ENCODE measurements at regions not wholly inside any gene's neighbourhood (a gene's known extent, or its start where the extent isn't known, plus 50 kb on each side); places are given as distances from the start of the nearest gene placed in this dataset.

DNA sequence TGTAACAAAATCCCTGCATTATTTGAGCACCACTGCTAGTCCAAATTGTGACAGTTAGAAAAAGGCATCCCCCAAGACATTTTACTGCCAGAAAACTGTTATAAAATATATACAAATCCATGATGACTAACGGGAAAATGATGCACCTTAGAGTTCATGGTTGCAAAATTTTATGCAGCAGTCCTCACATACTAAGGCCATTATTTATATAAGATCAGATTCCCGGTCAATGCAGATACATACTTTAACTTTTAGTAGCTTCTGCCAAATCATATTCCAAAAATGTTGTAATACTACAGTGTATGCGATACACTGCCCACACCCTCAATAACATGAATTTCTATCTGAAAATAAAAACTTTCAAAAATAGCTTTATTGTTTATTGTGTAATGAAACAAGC, 239.9 kb upstream of the ZNF32 start:
- Histone ChIP-seq H3K4me1 (ENCODE audit: control insufficient read depth in 2 of 2, insufficient read depth in 2 of 2, low read length in 2 of 2) (no peaks in the 10 kb centered on the region), H3K9ac (ENCODE audit: low read depth in 1 of 2, low read length in 2 of 2) (no peak overlapping the region), H3K4me3 (ENCODE audit: low read length in 2 of 2) (no peak overlapping the region), H3K27me3 (ENCODE audit: control insufficient read depth in 2 of 2, insufficient read depth in 2 of 2, low read length in 2 of 2) (no peaks in the 10 kb centered on the region), H3K9me3 (ENCODE audit: control insufficient read depth in 2 of 2, low read length in 2 of 2) (no peaks in the 10 kb centered on the region), H3K27ac (ENCODE audit: low read depth in 2 of 2, low read length in 2 of 2) (no peak overlapping the region), H3K36me3 (ENCODE audit: control insufficient read depth in 2 of 2, insufficient read depth in 2 of 2, low read length in 2 of 2) (no peaks in the 10 kb centered on the region)

DNA sequence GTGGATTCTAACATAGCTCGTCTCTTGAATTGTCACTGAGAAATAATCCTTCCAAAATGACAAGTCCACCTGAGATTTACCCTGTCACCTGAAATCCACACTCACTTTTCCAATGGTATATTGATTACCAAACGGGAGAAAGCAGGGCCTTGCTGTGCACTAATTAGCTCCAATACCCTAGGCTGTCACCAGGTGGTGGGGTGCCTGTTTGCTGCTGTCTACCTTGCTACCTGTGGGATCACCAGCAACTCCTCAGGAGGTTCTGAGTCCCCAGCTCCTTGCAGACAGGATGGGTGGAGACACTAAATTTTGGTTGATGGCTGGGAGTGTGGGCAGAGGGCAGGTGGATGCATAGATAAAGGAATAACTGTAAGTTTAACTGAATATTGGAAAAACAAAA, 237.2 kb upstream of the ZNF32 start:
- H3K4me3 ChIP-seq (ENCODE audit: low read length in 2 of 2): no peak overlapping the region
- H3K4me1 ChIP-seq (ENCODE audit: control insufficient read depth in 2 of 2, insufficient read depth in 2 of 2, low read length in 2 of 2): no peaks in the 10 kb centered on the region
- H3K27me3 ChIP-seq (ENCODE audit: control insufficient read depth in 2 of 2, insufficient read depth in 2 of 2, low read length in 2 of 2): no peaks in the 10 kb centered on the region
- H3K27ac ChIP-seq (ENCODE audit: low read depth in 2 of 2, low read length in 2 of 2): no peak overlapping the region
- no peaks in the 10 kb centered on the region for H3K36me3 ChIP-seq (ENCODE audit: control insufficient read depth in 2 of 2, insufficient read depth in 2 of 2, low read length in 2 of 2)
- H3K9me3 ChIP-seq (ENCODE audit: control insufficient read depth in 2 of 2, low read length in 2 of 2): no peaks in the 10 kb centered on the region
- no peak overlapping the region for H3K9ac ChIP-seq (ENCODE audit: low read depth in 1 of 2, low read length in 2 of 2)

DNA sequence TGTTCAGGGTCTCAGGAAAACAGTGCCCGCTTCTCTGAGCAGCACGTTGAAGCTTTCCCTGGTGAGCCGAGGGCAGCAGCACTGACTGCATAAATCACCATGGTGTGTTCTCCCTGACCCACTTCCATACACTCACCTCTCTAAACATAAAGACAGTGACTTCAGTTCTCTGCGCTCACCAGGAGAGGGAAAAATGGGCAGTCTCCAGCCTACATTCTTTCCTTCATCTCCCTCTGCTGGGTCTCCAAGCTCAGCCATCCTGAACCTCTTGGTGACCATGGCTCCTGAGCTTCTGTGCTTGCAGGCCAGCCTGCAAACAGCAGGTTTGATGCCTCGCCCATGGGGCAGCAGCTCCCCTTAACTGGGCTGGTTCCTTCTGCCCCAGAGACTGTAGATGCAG, 236.6 kb upstream of the ZNF32 start:
- H3K9ac ChIP-seq (ENCODE audit: low read depth in 1 of 2, low read length in 2 of 2): no peak overlapping the region
- no peaks in the 10 kb centered on the region for H3K9me3 ChIP-seq (ENCODE audit: control insufficient read depth in 2 of 2, low read length in 2 of 2)
- no peaks in the 10 kb centered on the region for H3K27me3 ChIP-seq (ENCODE audit: control insufficient read depth in 2 of 2, insufficient read depth in 2 of 2, low read length in 2 of 2)
- H3K4me1 ChIP-seq (ENCODE audit: control insufficient read depth in 2 of 2, insufficient read depth in 2 of 2, low read length in 2 of 2): no peaks in the 10 kb centered on the region
- H3K4me3 ChIP-seq (ENCODE audit: low read length in 2 of 2): no peak overlapping the region
- no peaks in the 10 kb centered on the region for H3K36me3 ChIP-seq (ENCODE audit: control insufficient read depth in 2 of 2, insufficient read depth in 2 of 2, low read length in 2 of 2)
- H3K27ac ChIP-seq (ENCODE audit: low read depth in 2 of 2, low read length in 2 of 2): no peak overlapping the region

DNA sequence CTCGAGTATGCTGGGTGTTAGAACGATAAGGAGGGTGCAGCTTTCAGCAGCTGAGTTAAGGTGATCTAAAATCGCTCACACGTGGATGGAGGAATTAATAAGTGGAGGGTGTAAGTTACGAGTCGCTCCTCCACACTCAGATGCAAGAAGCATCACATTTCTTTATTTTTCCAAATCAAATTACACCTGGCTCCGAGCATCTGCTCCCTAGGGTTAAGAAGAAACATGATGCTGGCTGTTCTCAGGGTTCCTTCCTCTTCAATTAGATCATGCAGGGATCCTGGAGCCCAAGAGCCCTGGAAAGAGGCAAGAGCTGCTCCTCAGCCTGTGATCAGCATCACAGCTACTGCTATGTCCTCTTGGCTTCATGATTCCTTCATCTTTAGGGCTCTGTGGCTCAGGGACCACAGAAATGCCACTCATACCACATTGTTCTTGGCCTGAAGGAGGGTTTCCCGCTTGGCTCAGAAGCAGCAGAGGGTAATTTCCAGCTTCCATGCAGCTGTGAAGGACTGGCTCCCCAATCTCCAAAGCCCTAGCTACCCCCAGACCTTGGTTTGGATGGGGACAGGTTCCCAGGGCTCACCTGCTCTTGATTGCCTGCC, 235.9 kb upstream of the ZNF32 start:
- H3K4me3 ChIP-seq (ENCODE audit: low read length in 2 of 2): no peak overlapping the region
- no peaks in the 10 kb centered on the region for H3K9me3 ChIP-seq (ENCODE audit: control insufficient read depth in 2 of 2, low read length in 2 of 2)
- no peak overlapping the region for H3K27ac ChIP-seq (ENCODE audit: low read depth in 2 of 2, low read length in 2 of 2)
- H3K9ac ChIP-seq (ENCODE audit: low read depth in 1 of 2, low read length in 2 of 2): no peak overlapping the region
- H3K4me1 ChIP-seq (ENCODE audit: control insufficient read depth in 2 of 2, insufficient read depth in 2 of 2, low read length in 2 of 2): no peaks in the 10 kb centered on the region
- H3K27me3 ChIP-seq (ENCODE audit: control insufficient read depth in 2 of 2, insufficient read depth in 2 of 2, low read length in 2 of 2): no peaks in the 10 kb centered on the region
- H3K36me3 ChIP-seq (ENCODE audit: control insufficient read depth in 2 of 2, insufficient read depth in 2 of 2, low read length in 2 of 2): no peaks in the 10 kb centered on the region

DNA sequence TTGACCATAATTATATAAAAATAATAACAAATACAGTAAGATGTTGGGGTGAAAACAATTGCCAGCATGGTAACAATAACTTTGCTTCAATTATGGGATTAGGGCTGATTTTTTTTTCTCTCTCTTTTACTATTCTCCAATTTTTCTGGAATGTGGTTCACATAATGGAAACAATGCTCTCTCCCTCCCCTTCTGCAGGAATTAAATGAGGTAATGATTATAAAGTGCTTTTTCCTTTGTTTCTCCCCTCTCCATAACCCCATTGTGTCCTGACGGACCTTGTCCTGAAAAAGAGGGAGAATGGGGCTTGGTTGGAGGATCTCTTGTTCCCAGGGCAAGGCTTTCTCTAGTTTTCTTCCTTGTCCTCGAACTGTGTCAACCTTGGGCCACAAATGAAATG, 234.0 kb upstream of the ZNF32 start:
- Histone ChIP-seq H3K4me3 (ENCODE audit: low read length in 2 of 2) (no peak overlapping the region), H3K36me3 (ENCODE audit: control insufficient read depth in 2 of 2, insufficient read depth in 2 of 2, low read length in 2 of 2) (no peaks in the 10 kb centered on the region), H3K4me1 (ENCODE audit: control insufficient read depth in 2 of 2, insufficient read depth in 2 of 2, low read length in 2 of 2) (no peaks in the 10 kb centered on the region), H3K9me3 (ENCODE audit: control insufficient read depth in 2 of 2, low read length in 2 of 2) (no peaks in the 10 kb centered on the region), H3K27ac (ENCODE audit: low read depth in 2 of 2, low read length in 2 of 2) (no peak overlapping the region), H3K27me3 (ENCODE audit: control insufficient read depth in 2 of 2, insufficient read depth in 2 of 2, low read length in 2 of 2) (no peaks in the 10 kb centered on the region), H3K9ac (ENCODE audit: low read depth in 1 of 2, low read length in 2 of 2) (no peak overlapping the region)

DNA sequence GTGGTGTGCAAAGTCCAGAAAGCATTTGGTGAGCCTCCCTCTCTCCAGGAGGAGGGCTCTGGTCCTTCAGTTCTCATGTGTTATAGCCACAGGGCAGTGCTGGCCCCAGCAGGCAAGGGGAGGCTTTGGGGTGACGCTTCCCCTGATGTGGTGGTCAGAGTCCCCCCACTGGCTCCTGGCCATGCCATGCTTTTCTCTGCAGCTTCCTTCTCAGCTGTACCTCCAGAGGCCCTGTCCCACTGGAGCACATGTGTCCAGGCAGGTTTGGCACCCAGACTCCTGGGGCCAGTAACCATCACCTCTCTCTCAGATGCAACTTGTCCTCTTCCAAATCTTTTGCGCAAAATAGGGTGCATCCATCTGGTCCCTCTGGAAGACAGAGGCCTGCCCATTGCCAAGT, 233.0 kb upstream of the ZNF32 start:
- Histone ChIP-seq H3K4me1 (ENCODE audit: control insufficient read depth in 2 of 2, insufficient read depth in 2 of 2, low read length in 2 of 2) (peaks cover 0 to 3% of the 10 kb centered on the region in 2 donors), H3K9ac (ENCODE audit: low read depth in 1 of 2, low read length in 2 of 2) (no peak overlapping the region), H3K9me3 (ENCODE audit: control insufficient read depth in 2 of 2, low read length in 2 of 2) (no peaks in the 10 kb centered on the region), H3K4me3 (ENCODE audit: low read length in 2 of 2) (no peak overlapping the region), H3K27me3 (ENCODE audit: control insufficient read depth in 2 of 2, insufficient read depth in 2 of 2, low read length in 2 of 2) (no peaks in the 10 kb centered on the region), H3K27ac (ENCODE audit: low read depth in 2 of 2, low read length in 2 of 2) (no peak overlapping the region), H3K36me3 (ENCODE audit: control insufficient read depth in 2 of 2, insufficient read depth in 2 of 2, low read length in 2 of 2) (no peaks in the 10 kb centered on the region)

DNA sequence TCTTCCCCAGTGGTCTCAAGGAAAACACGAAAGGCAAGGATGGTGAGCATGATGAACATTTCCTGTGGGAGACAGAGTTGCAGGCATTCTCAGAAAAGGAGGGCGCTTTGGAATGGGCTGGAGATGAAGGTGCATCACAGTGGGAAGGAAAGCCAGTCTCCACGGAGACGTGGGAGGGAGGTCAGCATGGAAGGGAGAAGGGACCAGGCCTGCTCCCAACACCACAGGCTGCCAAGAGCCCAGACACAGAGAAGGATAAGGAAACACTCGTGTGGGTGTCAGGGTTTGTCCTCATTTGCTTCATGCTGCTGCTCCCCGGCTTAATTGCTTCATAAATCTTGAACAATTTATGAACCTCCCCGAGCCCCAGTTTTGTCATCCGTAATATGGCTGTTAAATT, 231.5 kb upstream of the ZNF32 start:
- H3K9ac ChIP-seq (ENCODE audit: low read depth in 1 of 2, low read length in 2 of 2): no peak overlapping the region
- H3K27ac ChIP-seq (ENCODE audit: low read depth in 2 of 2, low read length in 2 of 2): no peak overlapping the region
- H3K27me3 ChIP-seq (ENCODE audit: control insufficient read depth in 2 of 2, insufficient read depth in 2 of 2, low read length in 2 of 2): no peaks in the 10 kb centered on the region
- peaks cover 0 to 3% of the 10 kb centered on the region in 2 donors for H3K4me1 ChIP-seq (ENCODE audit: control insufficient read depth in 2 of 2, insufficient read depth in 2 of 2, low read length in 2 of 2)
- H3K9me3 ChIP-seq (ENCODE audit: control insufficient read depth in 2 of 2, low read length in 2 of 2): no peaks in the 10 kb centered on the region
- H3K4me3 ChIP-seq (ENCODE audit: low read length in 2 of 2): no peak overlapping the region
- H3K36me3 ChIP-seq (ENCODE audit: control insufficient read depth in 2 of 2, insufficient read depth in 2 of 2, low read length in 2 of 2): no peaks in the 10 kb centered on the region

DNA sequence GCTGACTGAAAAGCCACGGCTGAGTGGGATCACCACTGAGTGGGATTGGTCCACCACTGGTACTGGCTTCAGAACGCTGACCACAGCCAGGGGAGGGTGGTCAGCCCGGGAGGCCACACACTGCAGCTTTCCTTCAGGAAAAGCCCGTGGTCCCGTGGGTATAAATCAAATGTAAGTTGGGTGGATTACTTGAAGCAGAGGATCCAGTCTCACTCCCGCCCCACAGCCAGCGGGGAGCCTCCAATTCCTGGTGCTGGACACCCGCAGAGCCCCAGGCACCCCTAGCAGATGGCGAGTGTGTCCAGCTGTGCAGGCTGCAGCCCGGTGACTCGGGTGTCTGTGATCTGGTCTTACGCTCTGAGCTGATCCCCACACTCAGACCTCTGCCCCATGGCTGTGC, 231.1 kb upstream of the ZNF32 start:
- no peak overlapping the region for H3K27ac ChIP-seq (ENCODE audit: low read depth in 2 of 2, low read length in 2 of 2)
- no peaks in the 10 kb centered on the region for H3K27me3 ChIP-seq (ENCODE audit: control insufficient read depth in 2 of 2, insufficient read depth in 2 of 2, low read length in 2 of 2)
- no peak overlapping the region for H3K9ac ChIP-seq (ENCODE audit: low read depth in 1 of 2, low read length in 2 of 2)
- no peaks in the 10 kb centered on the region for H3K36me3 ChIP-seq (ENCODE audit: control insufficient read depth in 2 of 2, insufficient read depth in 2 of 2, low read length in 2 of 2)
- H3K9me3 ChIP-seq (ENCODE audit: control insufficient read depth in 2 of 2, low read length in 2 of 2): no peaks in the 10 kb centered on the region
- H3K4me3 ChIP-seq (ENCODE audit: low read length in 2 of 2): no peak overlapping the region
- H3K4me1 ChIP-seq (ENCODE audit: control insufficient read depth in 2 of 2, insufficient read depth in 2 of 2, low read length in 2 of 2): peaks cover 0 to 3% of the 10 kb centered on the region in 2 donors

DNA sequence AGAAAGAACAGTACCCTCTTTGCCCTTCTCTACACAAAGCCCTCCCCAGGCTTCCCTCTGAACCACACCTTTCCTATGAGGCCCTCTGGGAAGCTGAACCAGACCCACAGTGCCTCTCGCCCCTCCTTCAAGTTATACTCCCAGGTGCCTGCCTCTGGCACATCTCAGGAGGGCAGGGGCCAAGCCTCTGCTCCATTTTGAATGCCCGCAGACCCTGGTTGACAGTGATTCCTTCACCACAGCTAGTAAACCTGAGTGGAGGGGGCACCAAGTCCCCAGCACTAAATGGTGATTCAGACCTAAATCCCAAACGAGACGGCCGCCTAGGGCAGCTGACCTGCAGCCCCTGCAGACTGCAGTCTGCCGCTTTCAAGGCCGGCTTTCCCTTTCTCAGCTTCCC, 230.5 kb upstream of the ZNF32 start:
- H3K9ac ChIP-seq (ENCODE audit: low read depth in 1 of 2, low read length in 2 of 2): no peak overlapping the region
- no peak overlapping the region for H3K27ac ChIP-seq (ENCODE audit: low read depth in 2 of 2, low read length in 2 of 2)
- no peaks in the 10 kb centered on the region for H3K9me3 ChIP-seq (ENCODE audit: control insufficient read depth in 2 of 2, low read length in 2 of 2)
- H3K4me1 ChIP-seq (ENCODE audit: control insufficient read depth in 2 of 2, insufficient read depth in 2 of 2, low read length in 2 of 2): peaks cover 0 to 3% of the 10 kb centered on the region in 2 donors
- no peak overlapping the region for H3K4me3 ChIP-seq (ENCODE audit: low read length in 2 of 2)
- H3K36me3 ChIP-seq (ENCODE audit: control insufficient read depth in 2 of 2, insufficient read depth in 2 of 2, low read length in 2 of 2): no peaks in the 10 kb centered on the region
- H3K27me3 ChIP-seq (ENCODE audit: control insufficient read depth in 2 of 2, insufficient read depth in 2 of 2, low read length in 2 of 2): no peaks in the 10 kb centered on the region

DNA sequence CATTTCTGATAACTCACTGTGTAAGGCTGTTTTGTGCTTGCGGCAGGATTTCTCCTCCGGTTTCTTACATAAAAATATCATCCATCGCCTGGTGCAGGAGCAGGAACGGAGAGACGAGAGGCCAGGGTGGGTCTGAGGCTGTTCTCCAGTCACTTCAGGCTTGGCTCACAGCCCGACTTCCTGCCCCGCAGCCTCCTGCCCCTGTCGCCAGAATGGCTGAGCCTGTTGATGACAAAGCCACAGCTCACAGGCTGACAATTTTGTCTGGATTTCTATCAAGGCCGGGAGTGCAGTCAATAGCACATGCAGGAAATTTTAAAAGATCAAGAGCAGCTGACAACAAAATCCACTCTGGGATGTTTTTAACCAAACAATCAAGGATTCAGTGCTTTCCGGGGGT, 229.7 kb upstream of the ZNF32 start:
- Histone ChIP-seq H3K4me3 (ENCODE audit: low read length in 2 of 2) (no peak overlapping the region), H3K27ac (ENCODE audit: low read depth in 2 of 2, low read length in 2 of 2) (no peak overlapping the region), H3K9me3 (ENCODE audit: control insufficient read depth in 2 of 2, low read length in 2 of 2) (no peaks in the 10 kb centered on the region), H3K9ac (ENCODE audit: low read depth in 1 of 2, low read length in 2 of 2) (no peak overlapping the region), H3K27me3 (ENCODE audit: control insufficient read depth in 2 of 2, insufficient read depth in 2 of 2, low read length in 2 of 2) (no peaks in the 10 kb centered on the region), H3K36me3 (ENCODE audit: control insufficient read depth in 2 of 2, insufficient read depth in 2 of 2, low read length in 2 of 2) (no peaks in the 10 kb centered on the region), H3K4me1 (ENCODE audit: control insufficient read depth in 2 of 2, insufficient read depth in 2 of 2, low read length in 2 of 2) (peaks cover 0 to 3% of the 10 kb centered on the region in 2 donors)

DNA sequence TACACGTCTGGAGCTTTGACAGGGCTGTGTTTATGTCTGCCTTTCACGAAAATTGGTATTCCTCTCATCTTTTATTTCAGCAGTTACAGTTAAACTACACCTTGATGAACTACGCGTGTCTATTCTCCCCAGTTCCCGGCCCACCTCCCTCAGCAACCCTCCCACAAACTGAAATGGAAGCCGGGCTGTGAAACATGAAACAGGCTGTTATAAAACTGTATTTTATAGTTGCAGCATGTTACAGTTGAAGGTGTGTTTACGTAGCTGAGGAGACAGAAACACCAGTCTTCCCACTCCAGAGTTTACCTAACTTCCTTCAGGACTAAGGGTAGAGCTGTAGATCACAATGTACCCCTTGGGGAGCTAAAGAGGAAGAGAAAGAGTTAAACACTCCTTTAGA, 228.3 kb upstream of the ZNF32 start:
- no peak overlapping the region for H3K9ac ChIP-seq (ENCODE audit: low read depth in 1 of 2, low read length in 2 of 2)
- peaks cover 0 to 3% of the 10 kb centered on the region in 2 donors for H3K4me1 ChIP-seq (ENCODE audit: control insufficient read depth in 2 of 2, insufficient read depth in 2 of 2, low read length in 2 of 2)
- no peaks in the 10 kb centered on the region for H3K9me3 ChIP-seq (ENCODE audit: control insufficient read depth in 2 of 2, low read length in 2 of 2)
- H3K27me3 ChIP-seq (ENCODE audit: control insufficient read depth in 2 of 2, insufficient read depth in 2 of 2, low read length in 2 of 2): no peaks in the 10 kb centered on the region
- no peak overlapping the region for H3K27ac ChIP-seq (ENCODE audit: low read depth in 2 of 2, low read length in 2 of 2)
- no peaks in the 10 kb centered on the region for H3K36me3 ChIP-seq (ENCODE audit: control insufficient read depth in 2 of 2, insufficient read depth in 2 of 2, low read length in 2 of 2)
- H3K4me3 ChIP-seq (ENCODE audit: low read length in 2 of 2): no peak overlapping the region

Data from mucosa of rectum (tissue), 2 donors.